SK-N-SH (cell line): ENCODE measurements at regions not wholly inside any gene's neighbourhood (a gene's known extent, or its start where the extent isn't known, plus 50 kb on each side); places are given as distances from the start of the nearest gene placed in this dataset.

ENCODE experiments used
- CTCF ChIA-PET: fragments of 300-600, 350-600 bp; formaldehyde crosslinking; extraction: SDS; loops from one replicate; lab custom pipeline; 2021; lab: Yijun Ruan, JAX
- POLR2A ChIA-PET: fragments of 350-600 bp; sonication (Branson Sonifier 250); formaldehyde crosslinking; extraction: SDS; loops from one replicate; lab custom pipeline; 2020; ENCODE audit warnings: antibody characterized with exemption, inconsistent platforms; lab: Yijun Ruan, JAX
- DNase-seq: peaks from one replicate; pipeline ENCODE4 v3.0.0; 2012
- H2AFZ ChIP-seq: fragments of 200-600 bp; sonication (generic); 2 replicates; pipeline ENCODE4 v1.8.1; 2016; ENCODE audit warnings: antibody characterized with exemption, mild to moderate bottlenecking, low read depth
- H3F3A ChIP-seq: fragments of 200-600 bp; sonication (generic); replicated peaks from 2 replicates; pipeline ENCODE3; 2016; ENCODE audit warnings: antibody characterized with exemption, mild to moderate bottlenecking; ENCODE audit not compliant: insufficient read depth
- H3K27ac ChIP-seq, 2 experiments: fragments of 200-500 bp in 1 of 2; fragments of 200-600 bp in 1 of 2; sonication (Bioruptor generic) in 1 of 2; sonication (generic), shearing (Covaris generic) in 1 of 2; 2 replicates each; pipeline versions ENCODE4 v1.5.1 to v1.6.1; 2014 to 2016; ENCODE audit warnings: low read depth in 2 of 2, inconsistent platforms in 1 of 2, low read length in 1 of 2, mild to moderate bottlenecking in 1 of 2, mixed read lengths in 1 of 2
- H3K27me3 ChIP-seq: fragments of 200-600 bp; sonication (generic), shearing (Covaris generic); 2 replicates; pipeline ENCODE4 v1.6.1; 2016; ENCODE audit warnings: mixed run types; ENCODE audit not compliant: insufficient read depth
- H3K36me3 ChIP-seq, 2 experiments: fragments of 200-500 bp in 1 of 2; fragments of 200-600 bp in 1 of 2; sonication (Bioruptor generic) in 1 of 2; sonication (generic) in 1 of 2; replicated peaks in 1 of 2; 2 replicates each; pipeline versions ENCODE3 to v1.5.1; 2014 to 2016; ENCODE audit warnings: low read length in 1 of 2, mild to moderate bottlenecking in 1 of 2; ENCODE audit not compliant: insufficient read depth in 2 of 2, control insufficient read depth in 1 of 2
- H3K4me1 ChIP-seq, 2 experiments: fragments of 200-500 bp in 1 of 2; fragments of 200-600 bp in 1 of 2; sonication (Bioruptor generic) in 1 of 2; sonication (generic), shearing (Covaris generic) in 1 of 2; 2 replicates each; pipeline versions ENCODE4 v1.5.1 to v1.6.1; 2014 to 2016; ENCODE audit warnings: low read depth in 1 of 2, low read length in 1 of 2, mixed run types in 1 of 2; ENCODE audit not compliant: insufficient read depth in 2 of 2, control insufficient read depth in 1 of 2
- H3K4me2 ChIP-seq: fragments of 200-600 bp; sonication (generic), shearing (Covaris generic); 2 replicates; pipeline ENCODE4 v1.6.1; 2017; ENCODE audit warnings: mixed run types
- H3K4me3 ChIP-seq, 2 experiments: fragments of 200-500 bp in 1 of 2; fragments of 200-600 bp in 1 of 2; sonication (Bioruptor generic) in 1 of 2; sonication (generic), shearing (Covaris generic) in 1 of 2; 2 replicates each; pipeline versions ENCODE4 v1.5.1 to v1.8.1; 2014 to 2016; ENCODE audit warnings: low read depth in 2 of 2, inconsistent platforms in 1 of 2, low read length in 1 of 2, mild to moderate bottlenecking in 1 of 2, mixed read lengths in 1 of 2, moderate library complexity in 1 of 2
- H3K79me2 ChIP-seq: fragments of 200-600 bp; sonication (generic); 2 replicates; pipeline ENCODE4 v1.8.1; 2017; ENCODE audit warnings: mild to moderate bottlenecking; ENCODE audit not compliant: insufficient read depth
- H3K9ac ChIP-seq: fragments of 200-600 bp; sonication (generic); 2 replicates; pipeline ENCODE4 v1.6.1; 2017; ENCODE audit warnings: mixed run types
- H3K9me2 ChIP-seq: fragments of 200-600 bp; sonication (generic); 2 replicates; pipeline ENCODE4 v1.6.1; 2017; ENCODE audit warnings: mixed run types
- H3K9me3 ChIP-seq: fragments of 200-600 bp; sonication (generic); 2 replicates; pipeline ENCODE4 v1.6.1; 2017; ENCODE audit warnings: mixed run types, mild to moderate bottlenecking, moderate library complexity
- H4K20me1 ChIP-seq: fragments of 200-600 bp; sonication (generic); 2 replicates; pipeline ENCODE4 v1.6.1; 2017; ENCODE audit warnings: mild to moderate bottlenecking, mixed run types; ENCODE audit not compliant: insufficient read depth
- ELF1 ChIP-seq: IDR thresholded peaks from 2 replicates; pipeline ENCODE4 v1.4.0; 2012
- FOXJ3 ChIP-seq: sonication (generic); formaldehyde crosslinking; IDR thresholded peaks from 2 replicates; pipeline ENCODE4 v1.5.1; 2020; ENCODE audit warnings: mild to moderate bottlenecking, missing genetic modification reagents
- GABPA ChIP-seq: IDR thresholded peaks from 2 replicates; pipeline ENCODE4 v1.4.0; 2012; ENCODE audit warnings: low read depth, mild to moderate bottlenecking
- MEF2A ChIP-seq: IDR thresholded peaks from 2 replicates; pipeline ENCODE4 v1.4.0; 2012; ENCODE audit warnings: low read depth, borderline replicate concordance
- RAD21 ChIP-seq: IDR thresholded peaks from 2 replicates; pipeline ENCODE4 v1.6.1; 2012; ENCODE audit warnings: mild to moderate bottlenecking, low read length
- RCOR1 ChIP-seq: fragments of 150-350 bp; IDR thresholded peaks from 2 replicates; pipeline ENCODE4 v1.6.1; 2017; ENCODE audit warnings: antibody characterized with exemption, low read length
- RFX5 ChIP-seq: IDR thresholded peaks from 2 replicates; pipeline ENCODE4 v1.6.1; 2012; ENCODE audit warnings: mild to moderate bottlenecking, improper control_type of control experiment, low read length
- RXRA ChIP-seq: IDR thresholded peaks from 2 replicates; pipeline ENCODE4 v1.4.0; 2012; ENCODE audit warnings: low read depth, mild to moderate bottlenecking, borderline replicate concordance
- WGBS: methylation state at CpG from one replicate; pipeline ENCODE4 v1.1.6; 2017; ENCODE audit warnings: low lambda C conversion rate; 5-methylcytosine and 5-hydroxymethylcytosine counted together
- TF ChIP-seq, protein P1 (sequence below): IDR thresholded peaks from 2 replicates; pipeline ENCODE4; 2012
- TF ChIP-seq, protein P2 (sequence below): IDR thresholded peaks from 2 replicates; pipeline ENCODE4 v1.4.0; 2012; ENCODE audit warnings: low read depth
- TF ChIP-seq, protein P3 (sequence below): IDR thresholded peaks from 2 replicates; pipeline ENCODE4 v1.4.0; 2012; ENCODE audit warnings: low read depth, borderline replicate concordance

DNA sequence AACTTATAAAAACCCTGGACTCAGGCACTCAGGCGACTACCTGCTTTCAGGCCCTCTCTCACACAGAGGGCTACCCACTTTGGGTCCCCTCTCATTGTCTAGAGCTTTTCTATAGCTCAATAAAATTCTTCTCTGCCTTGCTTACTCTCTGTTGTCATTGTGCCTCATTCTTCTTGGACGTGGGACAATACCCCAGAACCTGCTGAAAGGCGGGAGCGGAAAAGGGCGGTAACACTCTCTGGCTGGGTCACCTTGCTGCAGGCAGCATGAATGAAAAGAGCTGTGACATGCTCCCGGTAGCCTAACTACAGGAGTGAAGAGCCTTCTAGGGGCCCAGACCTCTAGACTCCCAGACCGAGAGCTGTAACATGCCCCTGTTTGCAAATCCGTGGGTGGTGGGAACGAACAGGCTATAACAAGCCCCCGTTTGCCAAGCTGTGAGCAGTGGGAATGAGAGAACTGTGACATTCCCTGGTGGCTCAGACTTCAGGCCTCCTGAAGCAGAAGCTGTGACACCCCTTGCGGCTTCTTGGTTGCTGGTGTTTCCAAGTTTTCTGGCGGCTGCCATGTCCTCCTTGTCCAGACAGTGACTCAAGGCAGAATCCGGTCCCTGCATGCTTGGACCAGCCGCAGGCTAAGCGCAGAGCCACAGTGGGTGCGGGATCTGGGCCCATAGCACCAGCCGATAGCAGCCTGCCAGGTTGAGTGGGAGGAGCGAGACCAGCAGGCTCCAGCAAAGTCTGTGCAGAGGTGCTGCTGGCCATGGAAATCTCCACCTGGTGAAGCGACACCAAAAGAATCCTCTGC, 684.6 kb downstream of the ARAP2 start:
- ChIA-PET CTCF (no interaction called here), POLR2A (no interaction called here)
- no peaks in the 10 kb centered on the region for H3K79me2 ChIP-seq
- no peaks in the 10 kb centered on the region for H4K20me1 ChIP-seq
- H3K4me2 ChIP-seq = no peak overlapping the region
- H3K27me3 ChIP-seq = no peaks in the 10 kb centered on the region
- TF ChIP-seq, protein P1, sequence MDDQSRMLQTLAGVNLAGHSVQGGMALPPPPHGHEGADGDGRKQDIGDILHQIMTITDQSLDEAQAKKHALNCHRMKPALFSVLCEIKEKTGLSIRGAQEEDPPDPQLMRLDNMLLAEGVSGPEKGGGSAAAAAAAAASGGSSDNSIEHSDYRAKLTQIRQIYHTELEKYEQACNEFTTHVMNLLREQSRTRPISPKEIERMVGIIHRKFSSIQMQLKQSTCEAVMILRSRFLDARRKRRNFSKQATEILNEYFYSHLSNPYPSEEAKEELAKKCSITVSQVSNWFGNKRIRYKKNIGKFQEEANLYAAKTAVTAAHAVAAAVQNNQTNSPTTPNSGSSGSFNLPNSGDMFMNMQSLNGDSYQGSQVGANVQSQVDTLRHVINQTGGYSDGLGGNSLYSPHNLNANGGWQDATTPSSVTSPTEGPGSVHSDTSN = no peak
- no peak for TF ChIP-seq FOXJ3 (CRISPR knock-in tag)
- TF ChIP-seq, protein P2, sequence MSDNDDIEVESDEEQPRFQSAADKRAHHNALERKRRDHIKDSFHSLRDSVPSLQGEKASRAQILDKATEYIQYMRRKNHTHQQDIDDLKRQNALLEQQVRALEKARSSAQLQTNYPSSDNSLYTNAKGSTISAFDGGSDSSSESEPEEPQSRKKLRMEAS = no peak
- TF ChIP-seq ELF1 = no peak
- no peak for TF ChIP-seq RCOR1
- TF ChIP-seq MEF2A = no peak
- TF ChIP-seq RAD21 = no peak
- no peak for TF ChIP-seq GABPA
- no peak for TF ChIP-seq RFX5
- TF ChIP-seq, protein P3, sequence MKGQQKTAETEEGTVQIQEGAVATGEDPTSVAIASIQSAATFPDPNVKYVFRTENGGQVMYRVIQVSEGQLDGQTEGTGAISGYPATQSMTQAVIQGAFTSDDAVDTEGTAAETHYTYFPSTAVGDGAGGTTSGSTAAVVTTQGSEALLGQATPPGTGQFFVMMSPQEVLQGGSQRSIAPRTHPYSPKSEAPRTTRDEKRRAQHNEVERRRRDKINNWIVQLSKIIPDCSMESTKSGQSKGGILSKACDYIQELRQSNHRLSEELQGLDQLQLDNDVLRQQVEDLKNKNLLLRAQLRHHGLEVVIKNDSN = no peak
- no peak for DNase-seq
- no peak overlapping the region for H2AFZ ChIP-seq
- H3K4me1 ChIP-seq = no peaks in the 10 kb centered on the region
- 0 out of 2 replicates have a peak, but pooled peaks cover 9% of the 10 kb centered on the region for H3K9me3 ChIP-seq
- H3F3A ChIP-seq = no peaks in the 10 kb centered on the region
- H3K4me3 ChIP-seq = no peak overlapping the region
- no peaks in the 10 kb centered on the region for H3K36me3 ChIP-seq
- 37% methylated on average over 11 of the region's 19 CpGs for WGBS
- no peak overlapping the region for H3K9ac ChIP-seq
- H3K9me2 ChIP-seq = no peaks in the 10 kb centered on the region
- H3K27ac ChIP-seq = no peak overlapping the region

DNA sequence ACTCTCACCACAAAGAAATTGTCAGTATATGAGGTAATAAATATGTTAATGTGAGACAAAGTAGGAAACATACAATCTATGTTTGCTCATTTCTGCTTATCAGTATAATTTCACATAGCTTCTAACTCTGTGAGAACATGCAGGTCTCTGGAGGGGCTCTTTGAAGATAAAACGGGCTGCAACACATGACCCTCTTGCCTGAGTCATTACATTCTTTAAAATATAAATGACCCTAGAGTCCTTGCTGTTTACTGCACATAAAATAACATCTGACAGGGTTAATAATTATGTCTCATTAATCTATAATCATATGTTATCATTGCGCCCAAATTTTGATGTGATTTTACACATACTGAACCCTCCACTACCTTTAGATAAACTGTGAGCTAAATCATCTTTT, 681.5 kb downstream of the ARAP2 start:
- H3K4me2 ChIP-seq = no peak overlapping the region
- H3K4me1 ChIP-seq = no peaks in the 10 kb centered on the region
- no peaks in the 10 kb centered on the region for H4K20me1 ChIP-seq
- H3K9me3 ChIP-seq = 0 out of 2 replicates have a peak, but pooled peaks cover 9% of the 10 kb centered on the region
- no peak overlapping the region for H3K27ac ChIP-seq
- no peaks in the 10 kb centered on the region for H3K79me2 ChIP-seq
- H3K36me3 ChIP-seq = no peaks in the 10 kb centered on the region
- no peak for DNase-seq
- H3K9me2 ChIP-seq = no peaks in the 10 kb centered on the region
- no peaks in the 10 kb centered on the region for H3K27me3 ChIP-seq
- no peaks in the 10 kb centered on the region for H3F3A ChIP-seq
- WGBS = 3% methylated on average over 2 of the region's 2 CpGs
- TF ChIP-seq RXRA = no peak
- no peak overlapping the region for H3K9ac ChIP-seq
- ChIA-PET POLR2A (no interaction called here), CTCF (no interaction called here)
- no peak overlapping the region for H2AFZ ChIP-seq
- no peak overlapping the region for H3K4me3 ChIP-seq
